Activated naive CD4-positive, alpha-beta T cell treated with anti-CD3 and anti-CD28 coated beads, Interleukin-2, amount 50 U/mL, for 72 hours (primary cell): ENCODE measurements at regions not wholly inside any gene's neighbourhood (a gene's known extent, or its start where the extent isn't known, plus 50 kb on each side); places are given as distances from the start of the nearest gene placed in this dataset.
A peak's percentile ranks its signal among the peaks of the same experiment; 100 is the strongest.
"Not testable (repeated sequence)": the region's sequence is repeated elsewhere in the genome, so short reads cannot be mapped to it uniquely, and the experiment has no call there.

Experiments
- ATAC-seq, 2 donors: fragments of 150-1000 bp; cut with Tn5 transposase; 2 replicates each; pipeline ENCODE4 v1.10.0; 2021; ENCODE audit warnings: mild to moderate bottlenecking in 2 of 2, moderate library complexity in 2 of 2
- DNase-seq, 2 donors: peaks; one replicate each; pipeline ENCODE4 v3.0.0; 2021 to 2022; ENCODE audit warnings: low spot score in 2 of 2
- H3K27ac Mint-ChIP-seq, 2 donors: one replicate each; pipeline ENCODE4 v1.8.0; 2022; ENCODE audit warnings: mild to moderate bottlenecking in 2 of 2, mixed read lengths in 2 of 2
- H3K36me3 Mint-ChIP-seq, 2 donors: one replicate each; pipeline ENCODE4 v1.8.0; 2022; ENCODE audit warnings: mixed read lengths in 2 of 2
- H3K9me3 Mint-ChIP-seq, 2 donors: one replicate each; pipeline ENCODE4 v1.8.0; 2022; ENCODE audit warnings: mixed read lengths in 2 of 2

GRCh38 chr3:152558386-152558785, 276.5 kb upstream of the P2RY1 start:
- no peak overlapping the region for H3K27ac Mint-ChIP-seq
- no peak for DNase-seq
- H3K9me3 Mint-ChIP-seq: peaks cover 0 to 5% of the 10 kb centered on the region in 2 donors
- H3K36me3 Mint-ChIP-seq: no peaks in the 10 kb centered on the region
- ATAC-seq: no peak

GRCh38 chr3:152559246-152559645, 275.7 kb upstream of the P2RY1 start:
- Mint-ChIP-seq H3K9me3 (peaks cover 0 to 5% of the 10 kb centered on the region in 2 donors), H3K36me3 (no peaks in the 10 kb centered on the region), H3K27ac (no peak overlapping the region)
- DNase-seq (no peak), ATAC-seq (no peak)

GRCh38 chr3:152564459-152564858, 270.5 kb upstream of the P2RY1 start:
- H3K27ac Mint-ChIP-seq: no peak overlapping the region

GRCh38 chr3:152574461-152575079, 260.4 kb upstream of the P2RY1 start:
- ATAC-seq (peak in 1 of 2 donors; percentile 55), DNase-seq (peak in 1 of 2 donors; percentile 21)
- H3K27ac Mint-ChIP-seq: no peak overlapping the region
- H3K36me3 Mint-ChIP-seq: no peaks in the 10 kb centered on the region
- no peaks in the 10 kb centered on the region for H3K9me3 Mint-ChIP-seq

More at GRCh38 chr3:152564459-152564858, 270.5 kb upstream of the P2RY1 start:
- no peak for DNase-seq
- no peak for ATAC-seq
- no peaks in the 10 kb centered on the region for H3K9me3 Mint-ChIP-seq
- no peaks in the 10 kb centered on the region for H3K36me3 Mint-ChIP-seq

- no peaks in the 10 kb centered on the region for H3K36me3 Mint-ChIP-seq
- DNase-seq (no peak), ATAC-seq (no peak)
- H3K9me3 Mint-ChIP-seq: no peaks in the 10 kb centered on the region
- H3K27ac Mint-ChIP-seq: no peak overlapping the region
Observed at GRCh38 chr3:152578769-152579168, 256.2 kb upstream of the P2RY1 start.

- ATAC-seq: no peak
- Mint-ChIP-seq H3K27ac (no peak overlapping the region), H3K36me3 (no peaks in the 10 kb centered on the region), H3K9me3 (no peaks in the 10 kb centered on the region)
- DNase-seq: no peak
Observed at GRCh38 chr3:152581951-152582350, 253.0 kb upstream of the P2RY1 start.

GRCh38 chr3:152583963-152584362, 251.0 kb upstream of the P2RY1 start:
- Mint-ChIP-seq H3K9me3 (no peaks in the 10 kb centered on the region), H3K36me3 (no peaks in the 10 kb centered on the region), H3K27ac (no peak overlapping the region)
- ATAC-seq (no peak), DNase-seq (no peak)

- ATAC-seq (no peak), DNase-seq (no peak)
- no peaks in the 10 kb centered on the region for H3K36me3 Mint-ChIP-seq
- no peak overlapping the region for H3K27ac Mint-ChIP-seq
- H3K9me3 Mint-ChIP-seq: no peaks in the 10 kb centered on the region
Observed at GRCh38 chr3:152586974-152587373, 248.0 kb upstream of the P2RY1 start.

GRCh38 chr3:152587861-152588260, 247.1 kb upstream of the P2RY1 start:
- no peak overlapping the region for H3K27ac Mint-ChIP-seq
- ATAC-seq (no peak), DNase-seq (no peak)
- no peaks in the 10 kb centered on the region for H3K9me3 Mint-ChIP-seq
- H3K36me3 Mint-ChIP-seq: no peaks in the 10 kb centered on the region

- Mint-ChIP-seq H3K36me3 (no peaks in the 10 kb centered on the region), H3K9me3 (no peaks in the 10 kb centered on the region), H3K27ac (no peak overlapping the region)
- DNase-seq (no peak), ATAC-seq (no peak)
Observed at GRCh38 chr3:152589644-152590043, 245.3 kb upstream of the P2RY1 start.

- Mint-ChIP-seq H3K36me3 (no peaks in the 10 kb centered on the region), H3K9me3 (no peaks in the 10 kb centered on the region), H3K27ac (no peak overlapping the region)
- DNase-seq (no peak), ATAC-seq (no peak)
Observed at GRCh38 chr3:152591515-152591914, 243.4 kb upstream of the P2RY1 start.

GRCh38 chr3:152593242-152593641, 241.7 kb upstream of the P2RY1 start:
- ATAC-seq: no peak
- Mint-ChIP-seq H3K27ac (no peak overlapping the region), H3K36me3 (no peaks in the 10 kb centered on the region), H3K9me3 (no peaks in the 10 kb centered on the region)
- no peak for DNase-seq

- peak overlapping the region in 1 of 2 donors; percentile 29 for H3K27ac Mint-ChIP-seq
- ATAC-seq (no peak), DNase-seq (no peak)
- no peaks in the 10 kb centered on the region for H3K36me3 Mint-ChIP-seq
- H3K9me3 Mint-ChIP-seq: no peaks in the 10 kb centered on the region
Observed at GRCh38 chr3:152595975-152596821, 238.7 kb upstream of the P2RY1 start.

GRCh38 chr3:152596832-152597231, 238.1 kb upstream of the P2RY1 start:
- not testable (repeated sequence) for H3K36me3 Mint-ChIP-seq, DNase-seq, H3K9me3 Mint-ChIP-seq, ATAC-seq
- peak overlapping the region in 1 of 2 donors; percentile 58 for H3K27ac Mint-ChIP-seq

- H3K9me3 Mint-ChIP-seq: peaks cover 0 to 8% of the 10 kb centered on the region in 2 donors
- no peak for ATAC-seq
- H3K36me3 Mint-ChIP-seq: no peaks in the 10 kb centered on the region
- no peak for DNase-seq
- H3K27ac Mint-ChIP-seq: no peak overlapping the region
Observed at GRCh38 chr3:152606146-152606545, 228.8 kb upstream of the P2RY1 start.

GRCh38 chr3:152607179-152607578, 227.8 kb upstream of the P2RY1 start:
- Mint-ChIP-seq H3K27ac (no peak overlapping the region), H3K9me3 (peaks cover 0 to 8% of the 10 kb centered on the region in 2 donors), H3K36me3 (no peaks in the 10 kb centered on the region)
- ATAC-seq (no peak), DNase-seq (no peak)

GRCh38 chr3:152608696-152609594, 226.0 kb upstream of the P2RY1 start:
- H3K9me3 Mint-ChIP-seq: peaks cover 0 to 4% of the 10 kb centered on the region in 2 donors
- no peak overlapping the region for H3K27ac Mint-ChIP-seq
- no peaks in the 10 kb centered on the region for H3K36me3 Mint-ChIP-seq
- DNase-seq (no peak), ATAC-seq (no peak)
